HFFc6 (cell line): ENCODE measurements at regions not wholly inside any gene's neighbourhood (a gene's known extent, or its start where the extent isn't known, plus 50 kb on each side); places are given as distances from the start of the nearest gene placed in this dataset.

ENCODE experiments used
- DNase-seq: peaks from one replicate; pipeline ENCODE4 v3.0.0-alpha.2; 2018
- H3K27ac Mint-ChIP-seq: 2 replicates; pipeline ENCODE4 v1.8.0; 2020; ENCODE audit warnings: mild to moderate bottlenecking, mixed read lengths
- H3K27me3 Mint-ChIP-seq: 2 replicates; pipeline ENCODE4 v1.8.0; 2021; ENCODE audit warnings: mild to moderate bottlenecking, moderate library complexity, mixed read lengths; ENCODE audit not compliant: insufficient read depth
- H3K36me3 Mint-ChIP-seq: 2 replicates; pipeline ENCODE4 v1.8.0; 2021; ENCODE audit warnings: low read depth, mixed read lengths
- H3K4me1 Mint-ChIP-seq: 2 replicates; pipeline ENCODE4 v1.8.0; 2020; ENCODE audit warnings: low read depth, mixed read lengths
- H3K4me3 Mint-ChIP-seq: 2 replicates; pipeline ENCODE4 v1.8.0; 2020; ENCODE audit warnings: mild to moderate bottlenecking, moderate library complexity, mixed read lengths
- H3K9me3 Mint-ChIP-seq: 2 replicates; pipeline ENCODE4 v1.8.0; 2020; ENCODE audit warnings: mild to moderate bottlenecking, mixed read lengths
- TF ChIP-seq, protein P1 (sequence below): fragments of 200-600 bp; sonication (generic); IDR thresholded peaks from 2 replicates; pipeline ENCODE4 v1.5.0; 2021; ENCODE audit warnings: antibody characterized with exemption, mild to moderate bottlenecking

DNA sequence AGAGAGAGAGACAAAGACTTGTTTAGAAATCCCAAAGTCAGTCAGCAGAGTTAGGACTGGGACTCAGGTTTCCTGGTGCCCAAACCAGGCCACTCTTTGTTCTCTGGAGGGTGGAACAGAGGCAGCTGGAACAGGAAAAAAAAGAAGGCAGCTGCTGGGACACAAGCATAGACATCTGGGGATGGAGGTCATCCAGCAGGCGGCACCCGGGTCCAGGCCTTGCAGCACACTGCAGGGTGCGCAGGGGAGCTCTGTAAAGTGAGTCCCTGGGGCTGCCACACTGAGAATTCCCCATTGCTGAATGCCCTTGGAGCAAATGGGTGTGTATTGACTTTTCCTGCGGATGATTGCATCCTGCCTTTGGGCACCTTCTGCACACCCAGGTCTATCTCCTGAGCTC, 222.9 kb upstream of the CSF3R start:
- peaks cover 5% of the 10 kb centered on the region; the same call in 1 of the 2 replicates for H3K9me3 Mint-ChIP-seq
- DNase-seq: no peak
- no peaks in the 10 kb centered on the region for H3K36me3 Mint-ChIP-seq
- no peak overlapping the region for H3K4me3 Mint-ChIP-seq
- peaks cover 14% of the 10 kb centered on the region for H3K27me3 Mint-ChIP-seq
- H3K4me1 Mint-ChIP-seq: no peaks in the 10 kb centered on the region
- TF ChIP-seq, protein P1, sequence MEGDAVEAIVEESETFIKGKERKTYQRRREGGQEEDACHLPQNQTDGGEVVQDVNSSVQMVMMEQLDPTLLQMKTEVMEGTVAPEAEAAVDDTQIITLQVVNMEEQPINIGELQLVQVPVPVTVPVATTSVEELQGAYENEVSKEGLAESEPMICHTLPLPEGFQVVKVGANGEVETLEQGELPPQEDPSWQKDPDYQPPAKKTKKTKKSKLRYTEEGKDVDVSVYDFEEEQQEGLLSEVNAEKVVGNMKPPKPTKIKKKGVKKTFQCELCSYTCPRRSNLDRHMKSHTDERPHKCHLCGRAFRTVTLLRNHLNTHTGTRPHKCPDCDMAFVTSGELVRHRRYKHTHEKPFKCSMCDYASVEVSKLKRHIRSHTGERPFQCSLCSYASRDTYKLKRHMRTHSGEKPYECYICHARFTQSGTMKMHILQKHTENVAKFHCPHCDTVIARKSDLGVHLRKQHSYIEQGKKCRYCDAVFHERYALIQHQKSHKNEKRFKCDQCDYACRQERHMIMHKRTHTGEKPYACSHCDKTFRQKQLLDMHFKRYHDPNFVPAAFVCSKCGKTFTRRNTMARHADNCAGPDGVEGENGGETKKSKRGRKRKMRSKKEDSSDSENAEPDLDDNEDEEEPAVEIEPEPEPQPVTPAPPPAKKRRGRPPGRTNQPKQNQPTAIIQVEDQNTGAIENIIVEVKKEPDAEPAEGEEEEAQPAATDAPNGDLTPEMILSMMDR: no peak
- H3K27ac Mint-ChIP-seq: no peak overlapping the region

- H3K9me3 Mint-ChIP-seq: peaks cover 5% of the 10 kb centered on the region; the same call in 1 of the 2 replicates
- DNase-seq: peak; percentile 20
- no peaks in the 10 kb centered on the region for H3K36me3 Mint-ChIP-seq
- H3K27ac Mint-ChIP-seq: no peak overlapping the region
- no peak overlapping the region for H3K4me3 Mint-ChIP-seq
- H3K27me3 Mint-ChIP-seq: peaks cover 10% of the 10 kb centered on the region
- no peaks in the 10 kb centered on the region for H3K4me1 Mint-ChIP-seq
- TF ChIP-seq, protein P1: peak; percentile 79
Observed at GRCh38 chr1:36703526-36704208, 221.0 kb upstream of the CSF3R start.

- Mint-ChIP-seq H3K4me3 (no peak overlapping the region), H3K4me1 (no peaks in the 10 kb centered on the region), H3K36me3 (no peaks in the 10 kb centered on the region), H3K27me3 (peaks cover 9% of the 10 kb centered on the region), H3K9me3 (peaks cover 5% of the 10 kb centered on the region; the same call in 1 of the 2 replicates), H3K27ac (no peak overlapping the region)
- TF ChIP-seq, protein P1: no peak
- no peak for DNase-seq
Observed at GRCh38 chr1:36702963-36703362, 220.2 kb upstream of the CSF3R start.

- no peak overlapping the region for H3K4me3 Mint-ChIP-seq
- DNase-seq: no peak
- peaks cover 2% of the 10 kb centered on the region; the same call in 1 of the 2 replicates for H3K27me3 Mint-ChIP-seq
- TF ChIP-seq, protein P1: no peak
- H3K4me1 Mint-ChIP-seq: no peaks in the 10 kb centered on the region
- no peaks in the 10 kb centered on the region for H3K36me3 Mint-ChIP-seq
- no peaks in the 10 kb centered on the region for H3K9me3 Mint-ChIP-seq
- no peak overlapping the region for H3K27ac Mint-ChIP-seq
Observed at GRCh38 chr1:36699113-36699911, 216.6 kb upstream of the CSF3R start.

GRCh38 chr1:36697836-36698605, 215.3 kb upstream of the CSF3R start:
- TF ChIP-seq, protein P1: no peak
- no peak overlapping the region for H3K4me3 Mint-ChIP-seq

More at GRCh38 chr1:36697836-36698605, 215.3 kb upstream of the CSF3R start:
- no peak for DNase-seq
- Mint-ChIP-seq H3K27ac (no peak overlapping the region), H3K9me3 (no peaks in the 10 kb centered on the region), H3K27me3 (peaks cover 8% of the 10 kb centered on the region; the same call in 1 of the 2 replicates), H3K36me3 (no peaks in the 10 kb centered on the region), H3K4me1 (no peaks in the 10 kb centered on the region)
